Gastroesophageal sphincter (tissue), 3 donors: ENCODE measurements at regions not wholly inside any gene's neighbourhood (a gene's known extent, or its start where the extent isn't known, plus 50 kb on each side); places are given as distances from the start of the nearest gene placed in this dataset.

Experiments
- EP300 ChIP-seq: sonication (generic); formaldehyde crosslinking; IDR thresholded peaks from one replicate; pipeline ENCODE4 v1.6.1; 2017; ENCODE audit warnings: antibody characterized with exemption, mild to moderate bottlenecking
- POLR2A ChIP-seq, 2 donors: fragments of 450-650 bp; IDR thresholded peaks; one replicate each; pipeline ENCODE4 v1.6.1; 2017; ENCODE audit warnings: antibody characterized with exemption in 2 of 2, mild to moderate bottlenecking in 2 of 2, moderate library complexity in 1 of 2
- POLR2AphosphoS5 ChIP-seq: sonication (generic); formaldehyde crosslinking; IDR thresholded peaks from one replicate; pipeline ENCODE4 v1.6.1; 2017; ENCODE audit warnings: antibody characterized with exemption
- TF ChIP-seq, protein P1 (sequence below), 4 experiments: fragments of 200-600 bp in 2 of 4; fragments of 450-650 bp in 2 of 4; sonication (generic) in 1 of 4; IDR thresholded peaks; one replicate each; pipeline ENCODE4 v1.5.1; 2017 to 2019; ENCODE audit warnings: antibody characterized with exemption in 4 of 4, mild to moderate bottlenecking in 2 of 4, moderate library complexity in 2 of 4

DNA sequence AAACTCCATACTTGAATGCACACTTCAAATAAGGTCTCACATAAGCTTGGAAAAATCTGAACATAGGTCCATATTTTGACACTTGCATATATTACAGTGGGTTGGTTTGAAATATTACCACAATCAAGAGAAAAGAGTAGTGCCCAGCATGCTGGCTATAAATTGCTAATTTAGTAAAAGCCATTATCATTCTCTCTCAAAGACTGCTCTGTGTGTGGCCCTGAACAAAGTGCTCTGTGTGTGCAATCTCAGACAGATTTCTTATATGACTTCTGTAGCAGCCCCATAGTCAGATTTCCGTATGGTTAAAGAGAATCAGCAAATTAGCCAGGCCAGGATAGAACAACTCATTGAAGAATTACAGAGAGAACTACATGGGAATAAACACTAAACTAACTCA is 78.2 kb downstream of the LIG4 start:
- TF ChIP-seq, protein P1, sequence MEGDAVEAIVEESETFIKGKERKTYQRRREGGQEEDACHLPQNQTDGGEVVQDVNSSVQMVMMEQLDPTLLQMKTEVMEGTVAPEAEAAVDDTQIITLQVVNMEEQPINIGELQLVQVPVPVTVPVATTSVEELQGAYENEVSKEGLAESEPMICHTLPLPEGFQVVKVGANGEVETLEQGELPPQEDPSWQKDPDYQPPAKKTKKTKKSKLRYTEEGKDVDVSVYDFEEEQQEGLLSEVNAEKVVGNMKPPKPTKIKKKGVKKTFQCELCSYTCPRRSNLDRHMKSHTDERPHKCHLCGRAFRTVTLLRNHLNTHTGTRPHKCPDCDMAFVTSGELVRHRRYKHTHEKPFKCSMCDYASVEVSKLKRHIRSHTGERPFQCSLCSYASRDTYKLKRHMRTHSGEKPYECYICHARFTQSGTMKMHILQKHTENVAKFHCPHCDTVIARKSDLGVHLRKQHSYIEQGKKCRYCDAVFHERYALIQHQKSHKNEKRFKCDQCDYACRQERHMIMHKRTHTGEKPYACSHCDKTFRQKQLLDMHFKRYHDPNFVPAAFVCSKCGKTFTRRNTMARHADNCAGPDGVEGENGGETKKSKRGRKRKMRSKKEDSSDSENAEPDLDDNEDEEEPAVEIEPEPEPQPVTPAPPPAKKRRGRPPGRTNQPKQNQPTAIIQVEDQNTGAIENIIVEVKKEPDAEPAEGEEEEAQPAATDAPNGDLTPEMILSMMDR (IDR thresholded peaks at IDR 0.05) = no peak
- TF ChIP-seq POLR2A (IDR thresholded peaks at IDR 0.05) = no peak
- no peak for TF ChIP-seq POLR2AphosphoS5
- no peak for TF ChIP-seq EP300
